H1 (cell line): ENCODE measurements at regions not wholly inside any gene's neighbourhood (a gene's known extent, or its start where the extent isn't known, plus 50 kb on each side); places are given as distances from the start of the nearest gene placed in this dataset.

Experiments
- ATF3 ChIP-seq: IDR thresholded peaks from 2 replicates; pipeline ENCODE4 v1.6.1; 2011; ENCODE audit warnings: low read depth, mild to moderate bottlenecking, low read length; ENCODE audit not compliant: insufficient read depth
- CBX8 ChIP-seq: fragments of 300-800, 300-1000 bp; sonication (generic); IDR thresholded peaks from 2 replicates; pipeline ENCODE4 v1.7.1; 2016; ENCODE audit warnings: low read depth, low read length, borderline replicate concordance
- CHD1 ChIP-seq: IDR thresholded peaks from 2 replicates; pipeline ENCODE4 v1.6.1; 2012; ENCODE audit warnings: low read depth, low read length, improper control_type of control experiment
- CHD7 ChIP-seq: fragments of 300-600 bp; sonication (generic); IDR thresholded peaks from 2 replicates; pipeline ENCODE4 v1.7.1; 2012; ENCODE audit warnings: low read length, moderate library complexity, mild to moderate bottlenecking, inconsistent platforms; ENCODE audit not compliant: insufficient replicate concordance
- HDAC6 ChIP-seq: IDR thresholded peaks from one replicate; pipeline ENCODE4 v1.7.1; 2012; ENCODE audit warnings: low read depth, mild to moderate bottlenecking, inconsistent platforms, low read length, moderate library complexity
- KDM5A ChIP-seq: fragments of 200-600 bp; IDR thresholded peaks from 2 replicates; pipeline ENCODE4 v1.7.1; 2012; ENCODE audit warnings: mild to moderate bottlenecking, low read length, inconsistent platforms, mixed read lengths
- PHF8 ChIP-seq: fragments of 200-600 bp; sonication (generic); conservative IDR thresholded peaks from 2 replicates; pipeline ENCODE4 v1.7.1; 2012; ENCODE audit warnings: low read depth, mild to moderate bottlenecking, inconsistent platforms, low read length, moderate library complexity
- RBBP5 ChIP-seq: IDR thresholded peaks from 2 replicates; pipeline ENCODE4 v1.7.1; 2012; ENCODE audit warnings: low read depth, mild to moderate bottlenecking, inconsistent platforms, low read length, moderate library complexity, borderline replicate concordance
- RFX5 ChIP-seq: IDR thresholded peaks from 2 replicates; pipeline ENCODE4 v1.6.1; 2011; ENCODE audit warnings: low read depth, low read length, improper control_type of control experiment, borderline replicate concordance
- SIRT6 ChIP-seq: IDR thresholded peaks from one replicate; pipeline ENCODE4 v1.7.1; 2012; ENCODE audit warnings: low read length, inconsistent platforms
- SP2 ChIP-seq: IDR thresholded peaks from 2 replicates; pipeline ENCODE4 v1.6.1; 2012; ENCODE audit warnings: mild to moderate bottlenecking, low read length, inconsistent platforms
- SRF ChIP-seq: IDR thresholded peaks from 2 replicates; pipeline ENCODE4 v1.6.1; 2011; ENCODE audit warnings: mild to moderate bottlenecking, low read depth, low read length, moderate library complexity
- SUZ12 ChIP-seq: fragments of 200-600 bp; sonication (generic); IDR thresholded peaks from 2 replicates; pipeline ENCODE4 v1.6.1; 2012; ENCODE audit warnings: mild to moderate bottlenecking, inconsistent platforms, low read length, moderate library complexity, mixed read lengths

GRCh38 chr9:85884256-85884655 lies 56.7 kb upstream of the NAA35 start (continued):
- TF ChIP-seq CHD7 (no peak), CHD1 (no peak), SRF (no peak), KDM5A (no peak), SUZ12 (no peak), RFX5 (no peak), SIRT6 (no peak), HDAC6 (no peak), PHF8 (no peak), SP2 (no peak), RBBP5 (no peak), ATF3 (no peak), CBX8 (no peak)
